WTC11 (cell line): ENCODE measurements at regions not wholly inside any gene's neighbourhood (a gene's known extent, or its start where the extent isn't known, plus 50 kb on each side); places are given as distances from the start of the nearest gene placed in this dataset.

Experiments used
- ARID4B ChIP-seq: sonication (generic); formaldehyde crosslinking; IDR thresholded peaks from 2 replicates; pipeline ENCODE4 v1.8.0; 2023; ENCODE audit warnings: missing genetic modification reagents, mild to moderate bottlenecking, borderline replicate concordance
- CREB1 ChIP-seq: sonication (generic); formaldehyde crosslinking; IDR thresholded peaks from 2 replicates; pipeline ENCODE4 v1.8.0; 2023; ENCODE audit warnings: mild to moderate bottlenecking, missing genetic modification reagents
- CTCF ChIP-seq: fragments of 200-600 bp; IDR thresholded peaks from 2 replicates; pipeline ENCODE4 v1.8.0; 2022; ENCODE audit warnings: antibody characterized with exemption
- ELF4 ChIP-seq: sonication (generic); formaldehyde crosslinking; IDR thresholded peaks from 2 replicates; pipeline ENCODE4 v1.8.1; 2022; ENCODE audit warnings: low read depth, mild to moderate bottlenecking, moderate library complexity, missing genetic modification reagents
- FOXP1 ChIP-seq: sonication (generic); formaldehyde crosslinking; IDR thresholded peaks from 2 replicates; pipeline ENCODE4 v1.8.0; 2022; ENCODE audit warnings: missing genetic modification reagents, mild to moderate bottlenecking, moderate library complexity, borderline replicate concordance
- HMGXB4 ChIP-seq: sonication (generic); formaldehyde crosslinking; IDR thresholded peaks from 2 replicates; pipeline ENCODE4 v1.8.1; 2023; ENCODE audit warnings: mild to moderate bottlenecking, moderate library complexity, missing genetic modification reagents
- MLX ChIP-seq: sonication (generic); formaldehyde crosslinking; IDR thresholded peaks from 2 replicates; pipeline ENCODE4 v1.8.1; 2023; ENCODE audit warnings: mild to moderate bottlenecking, missing genetic modification reagents, moderate library complexity
- NFYB ChIP-seq: sonication (generic); formaldehyde crosslinking; conservative IDR thresholded peaks from 2 replicates; pipeline ENCODE4 v1.8.0; 2022; ENCODE audit warnings: low read depth, missing genetic modification reagents
- STAT6 ChIP-seq: sonication (generic); formaldehyde crosslinking; conservative IDR thresholded peaks from 2 replicates; pipeline ENCODE4 v1.8.1; 2023; ENCODE audit warnings: mild to moderate bottlenecking, low read depth, missing genetic modification reagents, moderate library complexity
- USF2 ChIP-seq: sonication (generic); formaldehyde crosslinking; IDR thresholded peaks from 2 replicates; pipeline ENCODE4 v1.8.1; 2023; ENCODE audit warnings: mild to moderate bottlenecking, missing genetic modification reagents, moderate library complexity
- ZNF138 ChIP-seq: sonication (generic); formaldehyde crosslinking; conservative IDR thresholded peaks from 2 replicates; pipeline ENCODE4 v1.8.1; 2022; ENCODE audit warnings: mild to moderate bottlenecking, moderate library complexity, missing genetic modification reagents
- ZNF263 ChIP-seq: sonication (generic); formaldehyde crosslinking; IDR thresholded peaks from 2 replicates; pipeline ENCODE4 v1.8.1; 2022; ENCODE audit warnings: low read depth, mild to moderate bottlenecking, moderate library complexity, missing genetic modification reagents

GRCh38 chr4:104044369-104044768 lies 324.6 kb upstream of the TACR3 start:
- TF ChIP-seq ZNF263 (CRISPR knock-in tag) (no peak), CTCF (no peak), ARID4B (no peak), NFYB (CRISPR knock-in tag) (no peak), ZNF138 (CRISPR knock-in tag) (no peak), HMGXB4 (CRISPR knock-in tag) (no peak), ELF4 (CRISPR knock-in tag) (no peak), FOXP1 (no peak), CREB1 (no peak), USF2 (CRISPR knock-in tag) (no peak), STAT6 (no peak), MLX (no peak)
